ENCODE measurements at regions not wholly inside any gene's neighbourhood (a gene's known extent, or its start where the extent isn't known, plus 50 kb on each side); places are given as distances from the start of the nearest gene placed in this dataset.

- Mint-ChIP-seq H3K27ac (no peak overlapping the region), H3K4me1 (no peaks in the 10 kb centered on the region), H3K9me3 (peaks cover 0 to 4% of the 10 kb centered on the region in 2 donors), H3K36me3 (no peaks in the 10 kb centered on the region), H3K4me3 (no peak overlapping the region), H3K27me3 (no peaks in the 10 kb centered on the region)
- no peak for ATAC-seq (replicated peaks)
- DNase-seq, result no peak
Observed at GRCh38 chrX:143094417-143095023, 68.8 kb downstream of the SPANXN4 start.

Data from stimulated activated naive B cell treated with anti-CD40 and anti-IgM and Interleukin-4, amounts not matched to agents 10 μg/mL and 1 μg/mL and 100 μg/mL, for 72 hours (primary cell).